Gastrocnemius medialis (tissue), 4 donors: ENCODE measurements at regions not wholly inside any gene's neighbourhood (a gene's known extent, or its start where the extent isn't known, plus 50 kb on each side); places are given as distances from the start of the nearest gene placed in this dataset.

ENCODE experiments used
- ATAC-seq, 2 donors: fragments of 150-250 bp; one replicate each; pipeline ENCODE4 v1.9.1; 2016
- DNase-seq, 2 donors: peaks; one replicate each; pipeline ENCODE4 v3.0.0-alpha.2; 2019
- H3K27ac ChIP-seq, 4 donors: fragments of 200-600 bp; sonication (generic); 1 replicate in 1 of 4; 2 replicates in 3 of 4; pipeline ENCODE4 v1.5.1; 2016 to 2018; ENCODE audit warnings: mild to moderate bottlenecking in 2 of 4, moderate library complexity in 1 of 4
- H3K27me3 ChIP-seq, 3 donors: fragments of 200-600 bp; sonication (generic) in 2 of 3; 1 replicate in 1 of 3; 2 replicates in 2 of 3; pipeline versions ENCODE4 v1.5.1 to v1.6.0; 2016 to 2019; ENCODE audit warnings: mild to moderate bottlenecking in 1 of 3, moderate library complexity in 1 of 3
- H3K36me3 ChIP-seq, 2 donors: fragments of 200-600 bp; sonication (generic) in 1 of 2; one replicate each; pipeline ENCODE4 v1.5.1; 2017 to 2018
- H3K4me1 ChIP-seq, 2 donors: fragments of 200-600 bp; sonication (generic) in 1 of 2; one replicate each; pipeline ENCODE4 v1.5.1; 2016 to 2017; ENCODE audit warnings: mild to moderate bottlenecking in 2 of 2
- H3K4me3 ChIP-seq, 4 donors: fragments of 200-600 bp; sonication (generic) in 3 of 4; 1 replicate in 1 of 4; 2 replicates in 3 of 4; pipeline ENCODE4 v1.5.1; 2016 to 2019; ENCODE audit warnings: mild to moderate bottlenecking in 2 of 4
- H3K9me3 ChIP-seq, 3 donors: fragments of 200-600 bp; sonication (generic) in 2 of 3; 1 replicate in 1 of 3; 2 replicates in 2 of 3; pipeline ENCODE4 v1.5.1; 2016 to 2019
- CTCF ChIP-seq, 5 experiments: fragments of 450-650 bp in 3 of 5; fragments of 200-600 bp in 2 of 5; sonication (generic) in 2 of 5; IDR thresholded peaks in 4 of 5; conservative IDR thresholded peaks in 1 of 5; 1 replicate in 4 of 5; 2 replicates in 1 of 5; pipeline ENCODE4 v1.5.1; 2016 to 2019; ENCODE audit warnings: antibody characterized with exemption in 5 of 5, mild to moderate bottlenecking in 3 of 5, moderate library complexity in 3 of 5
- POLR2A ChIP-seq, 2 donors: fragments of 450-650 bp; IDR thresholded peaks; one replicate each; pipeline ENCODE4 v1.6.1; 2017; ENCODE audit warnings: antibody characterized with exemption in 2 of 2, mild to moderate bottlenecking in 2 of 2, moderate library complexity in 2 of 2
- in situ Hi-C, 4 donors: fragments of 200-750 bp; cut with MboI; loops; one replicate each; pipeline versions ENCODE4 v1.15.0 to v1.8.0; 2017; ENCODE audit warnings: low sequenced_read_pairs in 4 of 4
- intact Hi-C: fragments of 100-400 bp; cut with DNase I; formaldehyde crosslinking; loops from one replicate; pipeline ENCODE4 v1.15.1; 2023; ENCODE audit warnings: low total_unique reads

- in situ Hi-C loops (loop anchor here in 1 of 4 donors (25.0 kb wide), 1 partner anchor 95 kb away; no protein-coding TSS in a partner anchor), intact Hi-C loops (no loop called here)
- TF ChIP-seq POLR2A (IDR thresholded peaks at IDR 0.05) (no peak), CTCF (IDR thresholded peaks at IDR 0.05 in 4 of 5, conservative IDR thresholded peaks at IDR 0.05 in 1 of 5) (no peak)
- DNase-seq (no peak), ATAC-seq (no peak)
- Histone ChIP-seq H3K27me3 (no peaks in the 10 kb centered on the region), H3K36me3 (no peaks in the 10 kb centered on the region), H3K9me3 (no peaks in the 10 kb centered on the region), H3K4me1 (no peaks in the 10 kb centered on the region), H3K4me3 (no peak overlapping the region), H3K27ac (no peak overlapping the region)
These were observed 614.6 kb downstream of the TOX3 start for GRCh38 chr16:51932317-51932716.

GRCh38 chr16:51931653-51932052 is 615.3 kb downstream of the TOX3 start:
- no peaks in the 10 kb centered on the region for H3K9me3 ChIP-seq
- no peaks in the 10 kb centered on the region for H3K27me3 ChIP-seq
- H3K4me3 ChIP-seq: no peak overlapping the region
- in situ Hi-C loops (loop anchor here in 1 of 4 donors (25.0 kb wide), 1 partner anchor 94 kb away; no protein-coding TSS in a partner anchor), intact Hi-C loops (no loop called here)
- H3K36me3 ChIP-seq: no peaks in the 10 kb centered on the region
- H3K4me1 ChIP-seq: no peaks in the 10 kb centered on the region
- TF ChIP-seq POLR2A (IDR thresholded peaks at IDR 0.05) (no peak), CTCF (IDR thresholded peaks at IDR 0.05 in 4 of 5, conservative IDR thresholded peaks at IDR 0.05 in 1 of 5) (no peak)
- ATAC-seq: no peak
- H3K27ac ChIP-seq: no peak overlapping the region
- no peak for DNase-seq

GRCh38 chr16:51924744-51925143 is 622.2 kb downstream of the TOX3 start:
- no peak for TF ChIP-seq CTCF (IDR thresholded peaks at IDR 0.05 in 4 of 5, conservative IDR thresholded peaks at IDR 0.05 in 1 of 5)
- Histone ChIP-seq H3K9me3 (no peaks in the 10 kb centered on the region), H3K27me3 (no peaks in the 10 kb centered on the region), H3K4me3 (no peak overlapping the region), H3K27ac (no peak overlapping the region), H3K4me1 (no peaks in the 10 kb centered on the region), H3K36me3 (no peaks in the 10 kb centered on the region)
- DNase-seq (no peak), ATAC-seq (no peak)
- intact Hi-C loops (no loop called here), in situ Hi-C loops (loop anchor here in 1 of 4 donors (25.0 kb wide), 1 partner anchor 87 kb away; no protein-coding TSS in a partner anchor)

- TF ChIP-seq CTCF (IDR thresholded peaks at IDR 0.05 in 4 of 5, conservative IDR thresholded peaks at IDR 0.05 in 1 of 5) (no peak), POLR2A (IDR thresholded peaks at IDR 0.05) (no peak)
These were observed 624.5 kb downstream of the TOX3 start for GRCh38 chr16:51922476-51922875.

GRCh38 chr16:51919736-51920135 is 627.2 kb downstream of the TOX3 start:
- no peak for ATAC-seq

More at GRCh38 chr16:51922476-51922875, 624.5 kb downstream of the TOX3 start:
- no peak for ATAC-seq
- Histone ChIP-seq H3K4me3 (no peak overlapping the region), H3K27ac (no peak overlapping the region), H3K27me3 (no peaks in the 10 kb centered on the region), H3K4me1 (no peaks in the 10 kb centered on the region), H3K9me3 (no peaks in the 10 kb centered on the region), H3K36me3 (no peaks in the 10 kb centered on the region)
- in situ Hi-C loops: no loop called here
- intact Hi-C loops: no loop called here
- no peak for DNase-seq

More at GRCh38 chr16:51919736-51920135, 627.2 kb downstream of the TOX3 start:
- H3K9me3 ChIP-seq: no peaks in the 10 kb centered on the region
- intact Hi-C loops: no loop called here
- in situ Hi-C loops: no loop called here
- TF ChIP-seq CTCF (IDR thresholded peaks at IDR 0.05 in 4 of 5, conservative IDR thresholded peaks at IDR 0.05 in 1 of 5): no peak
- DNase-seq: no peak
- no peak overlapping the region for H3K4me3 ChIP-seq
- H3K36me3 ChIP-seq: no peaks in the 10 kb centered on the region
- H3K4me1 ChIP-seq: no peaks in the 10 kb centered on the region
- no peaks in the 10 kb centered on the region for H3K27me3 ChIP-seq
- no peak overlapping the region for H3K27ac ChIP-seq
